ENCODE measurements at regions not wholly inside any gene's neighbourhood (a gene's known extent, or its start where the extent isn't known, plus 50 kb on each side); places are given as distances from the start of the nearest gene placed in this dataset.

DNA sequence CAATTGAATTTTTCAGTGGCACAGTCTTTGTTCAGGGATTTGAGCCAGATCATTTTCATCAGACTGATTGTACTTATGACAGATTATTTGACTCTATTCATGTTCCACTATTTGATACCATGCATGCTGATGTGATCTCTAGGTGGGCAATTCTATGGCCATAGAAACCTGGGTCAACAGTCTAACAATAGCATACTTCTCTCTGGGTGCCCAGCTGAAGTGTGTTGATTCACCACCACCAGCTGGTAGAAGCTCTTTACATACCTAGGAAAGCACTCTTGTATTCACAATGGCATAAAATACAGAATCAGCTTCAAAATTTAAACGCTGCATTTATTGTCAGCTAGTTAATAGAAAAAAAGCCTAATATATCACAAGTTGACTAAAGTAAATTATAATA lies 90.2 kb upstream of the TMTC2 start:
- Histone ChIP-seq H2BK120ac (ENCODE audit: low read depth, low read length) (no peak overlapping the region), H2AK9ac (replicated peaks; ENCODE audit: low read depth, low read length, poor library complexity) (no peak overlapping the region), H3K4me2 (ENCODE audit: low read depth, low read length) (no peak overlapping the region), H3K9me3 (ENCODE audit: control insufficient read depth, insufficient read depth, low read length) (peaks cover 2% of the 10 kb centered on the region; the same call in 1 of the 2 replicates), H3K4me3 (ENCODE audit: insufficient read depth, low read depth, low read length) (no peak overlapping the region), H2BK20ac (ENCODE audit: low read depth, low read length) (no peak overlapping the region), H3K79me1 (ENCODE audit: low read depth in 1 of 2, low read length in 2 of 2) (no peaks in the 10 kb centered on the region), H3K4me1 (ENCODE audit: control insufficient read depth, insufficient read depth, low read length) (no peaks in the 10 kb centered on the region), H3K23ac (ENCODE audit: low read depth, low read length) (no peak overlapping the region), H3K56ac (ENCODE audit: extremely low read depth, insufficient read depth, low read length) (no peak overlapping the region), H3K36me3 (ENCODE audit: control insufficient read depth, insufficient read depth, low read length) (no peaks in the 10 kb centered on the region), H3K9ac (ENCODE audit: low read depth, low read length) (no peak overlapping the region), H3K9me1 (ENCODE audit: insufficient read depth, low read length) (no peaks in the 10 kb centered on the region), H4K91ac (ENCODE audit: insufficient read depth, low read depth, low read length) (no peak overlapping the region), H3K18ac (ENCODE audit: low read depth, low read length) (no peak overlapping the region), H4K20me1 (ENCODE audit: insufficient read depth, low read length) (no peaks in the 10 kb centered on the region), H2AK5ac (ENCODE audit: low read depth, low read length) (no peak overlapping the region), H3K14ac (replicated peaks; ENCODE audit: low read depth, low read length) (no peak overlapping the region), H2BK5ac (ENCODE audit: low read depth, low read length, poor library complexity, severe bottlenecking) (no peak overlapping the region), H4K8ac (ENCODE audit: low read depth in 2 of 2, low read length in 2 of 2) (no peak overlapping the region), H2BK15ac (ENCODE audit: low read depth, low read length) (no peak overlapping the region), H2AFZ (replicated peaks; ENCODE audit: low read length, poor library complexity) (no peak overlapping the region), H3K4ac (ENCODE audit: low read depth, low read length) (no peak overlapping the region), H3K27me3 (ENCODE audit: control insufficient read depth, insufficient read depth, low read length) (no peaks in the 10 kb centered on the region), H3K27ac (ENCODE audit: insufficient read depth, low read length) (no peak overlapping the region), H4K5ac (ENCODE audit: low read depth, low read length) (no peak overlapping the region)
- WGBS, 2 experiments (ENCODE audit: extremely low coverage in 2 of 2, insufficient read length in 1 of 2) = no CpG with 5 or more reads among the region's 1 CpG
- DNase-seq = no peak
- dilution Hi-C loops (cut with HindIII; ENCODE audit: low sequenced_read_pairs, unreplicated experiment) = no loop called here
- CTCF ChIA-PET = no interaction called here
- no TSS peak for BruUV-seq (replicated peaks)
- in situ Hi-C loops (cut with MboI; ENCODE audit: low sequenced_read_pairs) = no loop called here
- ATAC-seq (ENCODE audit: low read depth) = no peak
- intact Hi-C loops (cut with micrococcal nuclease) = no loop called here
- POLR2A ChIA-PET (ENCODE audit: unreplicated experiment) = no interaction called here
- TF ChIP-seq RFX5 (IDR thresholded peaks at IDR 0.05; ENCODE audit: low read depth, low read length) (no peak), CHD1 (IDR thresholded peaks at IDR 0.05; ENCODE audit: low read depth, low read length) (no peak), SMC3 (IDR thresholded peaks at IDR 0.05; ENCODE audit: low read depth, low read length) (no peak), BHLHE40 (IDR thresholded peaks at IDR 0.05; ENCODE audit: low read depth, low read length) (no peak), MAZ (IDR thresholded peaks at IDR 0.05; ENCODE audit: borderline replicate concordance, low read depth, low read length) (no peak)
